H9 (cell line): ENCODE measurements at regions not wholly inside any gene's neighbourhood (a gene's known extent, or its start where the extent isn't known, plus 50 kb on each side); places are given as distances from the start of the nearest gene placed in this dataset.
A peak's percentile ranks its signal among the peaks of the same experiment; 100 is the strongest.

ENCODE experiments used
- DNase-seq: peaks from one replicate; pipeline ENCODE4 v3.0.0-alpha.2; 2017
- H2AFZ ChIP-seq: one replicate; pipeline ENCODE4 v1.6.1; 2013; ENCODE audit warnings: mild to moderate bottlenecking, low read length, control low read depth, moderate library complexity
- H2AK5ac ChIP-seq: 2 replicates; pipeline ENCODE4 v1.6.1; 2013; ENCODE audit warnings: low read length, control low read depth, mixed read lengths; ENCODE audit not compliant: insufficient read length
- H2BK120ac ChIP-seq: one replicate; pipeline ENCODE4 v1.6.1; 2013; ENCODE audit warnings: low read depth, mild to moderate bottlenecking, low read length, control low read depth, inconsistent platforms; ENCODE audit not compliant: poor library complexity, severe bottlenecking
- H2BK12ac ChIP-seq: 2 replicates; pipeline ENCODE4 v1.6.1; 2013; ENCODE audit warnings: low read length, control low read depth, mixed read lengths, low read depth; ENCODE audit not compliant: insufficient read length
- H2BK15ac ChIP-seq: 2 replicates; pipeline ENCODE4 v1.6.1; 2013; ENCODE audit warnings: low read depth, low read length, control low read depth
- H2BK20ac ChIP-seq: one replicate; pipeline ENCODE4 v1.6.1; 2013; ENCODE audit warnings: low read depth, mild to moderate bottlenecking, low read length, control low read depth, inconsistent platforms; ENCODE audit not compliant: poor library complexity, severe bottlenecking
- H2BK5ac ChIP-seq: 2 replicates; pipeline ENCODE4 v1.6.1; 2013; ENCODE audit warnings: low read length, control low read depth, mixed read lengths; ENCODE audit not compliant: insufficient read length
- H3K14ac ChIP-seq: 2 replicates; pipeline ENCODE4 v1.6.1; 2013; ENCODE audit warnings: low read length, control low read depth; ENCODE audit not compliant: insufficient read depth
- H3K18ac ChIP-seq: 2 replicates; pipeline ENCODE4 v1.6.1; 2013; ENCODE audit warnings: low read depth, mild to moderate bottlenecking, mixed read lengths, low read length, control low read depth; ENCODE audit not compliant: insufficient read length
- H3K23ac ChIP-seq: 2 replicates; pipeline ENCODE4 v1.6.1; 2013; ENCODE audit warnings: low read length, control low read depth, mixed read lengths, low read depth; ENCODE audit not compliant: insufficient read length
- H3K23me2 ChIP-seq: 2 replicates; pipeline ENCODE4 v1.6.1; 2013; ENCODE audit warnings: low read depth, mild to moderate bottlenecking, mixed read lengths, low read length, control low read depth; ENCODE audit not compliant: insufficient read length, poor library complexity, severe bottlenecking
- H3K27ac ChIP-seq: 2 replicates; pipeline ENCODE4 v1.5.1; 2013; ENCODE audit warnings: low read length, control low read depth, mixed read lengths, low read depth; ENCODE audit not compliant: insufficient read length
- H3K27me3 ChIP-seq: 2 replicates; pipeline ENCODE4 v1.6.1; 2013; ENCODE audit warnings: low read length, control low read depth, inconsistent platforms; ENCODE audit not compliant: insufficient read depth
- H3K4ac ChIP-seq: 2 replicates; pipeline ENCODE4 v1.6.1; 2013; ENCODE audit warnings: low read depth, mild to moderate bottlenecking, control low read depth, inconsistent platforms, low read length, moderate library complexity
- H3K4me1 ChIP-seq: 2 replicates; pipeline ENCODE4 v1.6.1; 2013; ENCODE audit warnings: low read length, control low read depth, inconsistent platforms; ENCODE audit not compliant: insufficient read depth
- H3K4me2 ChIP-seq: 2 replicates; pipeline ENCODE4 v1.6.1; 2013; ENCODE audit warnings: low read length, control low read depth, mixed read lengths; ENCODE audit not compliant: insufficient read length, insufficient read depth
- H3K56ac ChIP-seq: 2 replicates; pipeline ENCODE4 v1.6.1; 2013; ENCODE audit warnings: low read depth, mild to moderate bottlenecking, mixed read lengths, low read length, control low read depth; ENCODE audit not compliant: insufficient read length
- H3K79me1 ChIP-seq: 2 replicates; pipeline ENCODE4 v1.6.1; 2013; ENCODE audit warnings: low read depth, mild to moderate bottlenecking, moderate library complexity, low read length, control low read depth, inconsistent platforms; ENCODE audit not compliant: insufficient read depth, poor library complexity, severe bottlenecking
- H3K79me2 ChIP-seq: 2 replicates; pipeline ENCODE4 v1.6.1; 2013; ENCODE audit warnings: low read length, control low read depth, inconsistent platforms; ENCODE audit not compliant: insufficient read depth
- H3K9ac ChIP-seq: 2 replicates; pipeline ENCODE4 v1.6.1; 2013; ENCODE audit warnings: low read length, control low read depth, mixed read lengths; ENCODE audit not compliant: insufficient read length; ENCODE audit errors: extremely low read depth
- H3K9me3 ChIP-seq: one replicate; pipeline ENCODE4 v1.6.1; 2013; ENCODE audit warnings: low read depth, low read length, inconsistent platforms; ENCODE audit not compliant: control insufficient read depth
- H3T11ph ChIP-seq: one replicate; pipeline ENCODE4 v1.6.1; 2013; ENCODE audit warnings: mild to moderate bottlenecking, low read length, control low read depth, inconsistent platforms
- H4K20me1 ChIP-seq: one replicate; pipeline ENCODE4 v1.6.1; 2013; ENCODE audit not compliant: control insufficient read depth, insufficient read length, insufficient read depth
- H4K5ac ChIP-seq: 2 replicates; pipeline ENCODE4 v1.6.1; 2013; ENCODE audit warnings: low read depth, mild to moderate bottlenecking, mixed read lengths, low read length, control low read depth; ENCODE audit not compliant: insufficient read length
- H4K8ac ChIP-seq: replicated peaks from 2 replicates; pipeline ENCODE4 v1.6.1; 2013; ENCODE audit warnings: low read length, control low read depth, mixed read lengths, low read depth; ENCODE audit not compliant: insufficient read length
- H4K91ac ChIP-seq: 2 replicates; pipeline ENCODE4 v1.6.1; 2013; ENCODE audit warnings: low read depth, mild to moderate bottlenecking, moderate library complexity, mixed read lengths, low read length, control low read depth; ENCODE audit not compliant: insufficient read length
- H3K27ac Mint-ChIP-seq, 3 experiments: 2 replicates in 2 of 3; 3 replicates in 1 of 3; pipeline ENCODE4 v1.8.0; 2020 to 2021; ENCODE audit warnings: mixed read lengths in 3 of 3, mild to moderate bottlenecking in 1 of 3, moderate library complexity in 1 of 3
- H3K27me3 Mint-ChIP-seq: 2 replicates; pipeline ENCODE4 v1.8.0; 2021; ENCODE audit warnings: low read depth, mild to moderate bottlenecking, moderate library complexity, mixed read lengths
- H3K36me3 Mint-ChIP-seq, 3 experiments: 2 replicates in 2 of 3; 3 replicates in 1 of 3; pipeline ENCODE4 v1.8.0; 2020 to 2021; ENCODE audit warnings: low read depth in 3 of 3, mixed read lengths in 3 of 3; ENCODE audit not compliant: insufficient read depth in 1 of 3
- H3K4me1 Mint-ChIP-seq, 2 experiments: 2 replicates each; pipeline ENCODE4 v1.8.0; 2020; ENCODE audit warnings: mixed read lengths in 2 of 2
- H3K4me3 Mint-ChIP-seq, 2 experiments: 2 replicates in 1 of 2; 3 replicates in 1 of 2; pipeline ENCODE4 v1.8.0; 2020 to 2021; ENCODE audit warnings: mild to moderate bottlenecking in 2 of 2, mixed read lengths in 2 of 2, moderate library complexity in 1 of 2
- H3K9me3 Mint-ChIP-seq, 2 experiments: 2 replicates in 1 of 2; 3 replicates in 1 of 2; pipeline ENCODE4 v1.8.0; 2020; ENCODE audit warnings: mild to moderate bottlenecking in 2 of 2, mixed read lengths in 2 of 2, moderate library complexity in 1 of 2
- CTCF ChIP-seq: fragments of 200-600 bp; sonication (generic); conservative IDR thresholded peaks from 3 replicates; pipeline ENCODE4 v1.8.0; 2021; ENCODE audit warnings: antibody characterized with exemption, mild to moderate bottlenecking
- WGBS: extraction: QIAGEN DNeasy Blood & Tissue Kit; methylation state at CpG from one replicate; pipeline ENCODE4 v1.1.7; 2013; ENCODE audit warnings: missing lambda C conversion rate, low lambda C conversion rate, mixed read lengths; ENCODE audit not compliant: insufficient read length; ENCODE audit errors: extremely low coverage; 5-methylcytosine and 5-hydroxymethylcytosine counted together

- Histone ChIP-seq H2BK20ac (no peak overlapping the region), H2BK120ac (no peak overlapping the region), H2BK15ac (no peak overlapping the region), H4K91ac (no peak overlapping the region), H3K18ac (no peak overlapping the region), H2BK5ac (no peak overlapping the region), H3K56ac (no peak overlapping the region), H3K23me2 (no peaks in the 10 kb centered on the region), H3T11ph (no peak overlapping the region), H4K20me1 (no peaks in the 10 kb centered on the region), H3K4me2 (no peak overlapping the region), H3K4ac (no peak overlapping the region), H3K27me3 (no peaks in the 10 kb centered on the region), H3K9ac (no peak overlapping the region), H3K14ac (no peak overlapping the region), H2AFZ (no peak overlapping the region), H3K23ac (no peak overlapping the region), H2BK12ac (no peak overlapping the region), H3K79me2 (no peaks in the 10 kb centered on the region), H3K79me1 (no peaks in the 10 kb centered on the region), H2AK5ac (no peak overlapping the region), H3K9me3 (no peaks in the 10 kb centered on the region), H3K27ac (no peak overlapping the region), H4K8ac (no peak overlapping the region), H4K5ac (no peak overlapping the region), H3K4me1 (peaks cover 4% of the 10 kb centered on the region; the same call in 1 of the 2 replicates)
- peaks cover 0 to 4% (median 4%) of the 10 kb centered on the region in 3 experiments; a peak in 4 of 7 replicates for H3K36me3 Mint-ChIP-seq
- no peaks in the 10 kb centered on the region; a peak in 1 of 5 replicates for H3K9me3 Mint-ChIP-seq
- peaks cover 22 to 28% of the 10 kb centered on the region in 2 experiments for H3K4me1 Mint-ChIP-seq
- WGBS, result no CpG with 5 or more reads among the region's 3 CpGs
- H3K27me3 Mint-ChIP-seq, result no peaks in the 10 kb centered on the region
- no peak overlapping the region for H3K4me3 Mint-ChIP-seq
- TF ChIP-seq CTCF, result peak; percentile 87
- H3K27ac Mint-ChIP-seq, result no peak overlapping the region
- DNase-seq, result no peak
Observed at GRCh38 chr4:64781737-64782326, 372.6 kb upstream of the TECRL start.
